ENCODE measurements at regions not wholly inside any gene's neighbourhood (a gene's known extent, or its start where the extent isn't known, plus 50 kb on each side); places are given as distances from the start of the nearest gene placed in this dataset.

DNA sequence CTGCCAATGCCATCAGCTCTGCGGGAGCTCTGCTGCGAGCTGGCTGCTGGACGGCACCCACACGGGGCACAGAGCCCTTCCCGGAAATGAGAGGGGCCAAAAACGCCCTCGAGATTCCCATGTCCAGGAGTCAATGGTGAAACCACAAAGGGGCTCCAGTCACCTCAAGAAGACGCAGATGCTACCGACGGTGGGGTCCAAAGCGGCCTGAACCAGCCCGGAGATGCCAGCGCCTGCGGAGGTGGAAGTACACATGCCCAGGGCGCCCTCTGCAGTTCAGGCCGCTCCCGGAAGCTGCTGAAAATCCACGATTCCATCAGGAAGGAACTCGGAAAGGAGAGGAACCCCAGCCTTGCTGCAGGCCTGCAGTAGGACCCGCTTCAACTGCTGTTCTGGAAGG lies 82.4 kb upstream of the SELENOP start:
- TF ChIP-seq EZH2 (IDR thresholded peaks at IDR 0.05; ENCODE audit: insufficient read depth, low read length), result no peak
- TF ChIP-seq, protein P1, sequence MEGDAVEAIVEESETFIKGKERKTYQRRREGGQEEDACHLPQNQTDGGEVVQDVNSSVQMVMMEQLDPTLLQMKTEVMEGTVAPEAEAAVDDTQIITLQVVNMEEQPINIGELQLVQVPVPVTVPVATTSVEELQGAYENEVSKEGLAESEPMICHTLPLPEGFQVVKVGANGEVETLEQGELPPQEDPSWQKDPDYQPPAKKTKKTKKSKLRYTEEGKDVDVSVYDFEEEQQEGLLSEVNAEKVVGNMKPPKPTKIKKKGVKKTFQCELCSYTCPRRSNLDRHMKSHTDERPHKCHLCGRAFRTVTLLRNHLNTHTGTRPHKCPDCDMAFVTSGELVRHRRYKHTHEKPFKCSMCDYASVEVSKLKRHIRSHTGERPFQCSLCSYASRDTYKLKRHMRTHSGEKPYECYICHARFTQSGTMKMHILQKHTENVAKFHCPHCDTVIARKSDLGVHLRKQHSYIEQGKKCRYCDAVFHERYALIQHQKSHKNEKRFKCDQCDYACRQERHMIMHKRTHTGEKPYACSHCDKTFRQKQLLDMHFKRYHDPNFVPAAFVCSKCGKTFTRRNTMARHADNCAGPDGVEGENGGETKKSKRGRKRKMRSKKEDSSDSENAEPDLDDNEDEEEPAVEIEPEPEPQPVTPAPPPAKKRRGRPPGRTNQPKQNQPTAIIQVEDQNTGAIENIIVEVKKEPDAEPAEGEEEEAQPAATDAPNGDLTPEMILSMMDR (IDR thresholded peaks at IDR 0.05; ENCODE audit: insufficient read depth, low read depth, low read length), result no peak
